B cell (primary cell): ENCODE measurements at regions not wholly inside any gene's neighbourhood (a gene's known extent, or its start where the extent isn't known, plus 50 kb on each side); places are given as distances from the start of the nearest gene placed in this dataset.

Experiments used
- CTCF ChIP-seq: fragments of 200-600 bp; IDR thresholded peaks from one replicate; pipeline ENCODE4 v1.8.0; 2022; ENCODE audit warnings: antibody characterized with exemption, mild to moderate bottlenecking
- EZH2 ChIP-seq: IDR thresholded peaks from 2 replicates; pipeline ENCODE4 v1.6.1; 2012; ENCODE audit warnings: borderline replicate concordance, low read depth, mild to moderate bottlenecking, moderate library complexity, low read length; ENCODE audit not compliant: insufficient read depth, poor library complexity, severe bottlenecking

- no peak for TF ChIP-seq CTCF
- no peak for TF ChIP-seq EZH2
These were observed 69.1 kb upstream of the WASF3 start for GRCh38 chr13:26488236-26489003.
